Activated T-cell treated with anti-CD3 and anti-CD28 coated beads, Interleukin-2, amount 50 U/mL, for 1 hour (primary cell): ENCODE measurements at regions not wholly inside any gene's neighbourhood (a gene's known extent, or its start where the extent isn't known, plus 50 kb on each side); places are given as distances from the start of the nearest gene placed in this dataset.

Experiments used
- DNase-seq: peaks from one replicate; pipeline ENCODE4 v3.0.0-alpha.2; 2020

GRCh38 chr12:107894589-107894988 lies 120.1 kb downstream of the ASCL4 start:
- DNase-seq = no peak

DNA sequence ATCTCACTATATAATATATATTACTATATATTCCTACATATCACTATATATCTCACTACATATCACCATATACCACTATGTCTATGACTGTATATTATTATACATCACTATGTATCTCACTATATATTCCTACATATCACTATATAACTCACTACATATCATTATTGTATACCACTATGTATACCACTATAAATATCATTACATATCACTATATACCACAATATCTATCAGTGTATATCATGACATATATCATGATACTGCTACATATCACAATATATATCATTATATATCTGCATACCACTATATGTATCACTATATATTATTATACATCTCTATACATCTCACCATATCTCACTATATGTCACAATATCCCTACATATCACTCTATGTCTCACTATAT lies 121.5 kb downstream of the ASCL4 start:
- no peak for DNase-seq

DNA sequence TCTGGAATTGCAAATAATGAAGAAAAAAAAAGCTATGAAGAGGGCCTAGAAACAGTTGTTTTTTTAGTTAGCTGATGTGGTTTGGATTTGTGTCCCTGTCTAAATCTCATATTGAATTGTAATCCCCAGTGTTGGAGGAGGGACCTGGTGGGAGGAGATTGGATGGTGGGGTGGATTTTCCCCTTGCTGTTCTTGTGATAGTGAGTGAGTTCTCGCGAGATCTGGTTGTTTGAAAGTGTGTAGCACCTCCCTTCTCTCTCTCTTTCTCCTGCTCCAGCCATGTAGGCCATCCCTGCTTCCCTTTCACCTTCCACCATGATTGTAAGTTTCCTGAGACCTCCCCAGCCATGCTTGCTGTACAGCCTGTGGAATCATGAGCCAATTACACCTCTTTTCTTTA lies 126.1 kb downstream of the ASCL4 start:
- no peak for DNase-seq

DNA sequence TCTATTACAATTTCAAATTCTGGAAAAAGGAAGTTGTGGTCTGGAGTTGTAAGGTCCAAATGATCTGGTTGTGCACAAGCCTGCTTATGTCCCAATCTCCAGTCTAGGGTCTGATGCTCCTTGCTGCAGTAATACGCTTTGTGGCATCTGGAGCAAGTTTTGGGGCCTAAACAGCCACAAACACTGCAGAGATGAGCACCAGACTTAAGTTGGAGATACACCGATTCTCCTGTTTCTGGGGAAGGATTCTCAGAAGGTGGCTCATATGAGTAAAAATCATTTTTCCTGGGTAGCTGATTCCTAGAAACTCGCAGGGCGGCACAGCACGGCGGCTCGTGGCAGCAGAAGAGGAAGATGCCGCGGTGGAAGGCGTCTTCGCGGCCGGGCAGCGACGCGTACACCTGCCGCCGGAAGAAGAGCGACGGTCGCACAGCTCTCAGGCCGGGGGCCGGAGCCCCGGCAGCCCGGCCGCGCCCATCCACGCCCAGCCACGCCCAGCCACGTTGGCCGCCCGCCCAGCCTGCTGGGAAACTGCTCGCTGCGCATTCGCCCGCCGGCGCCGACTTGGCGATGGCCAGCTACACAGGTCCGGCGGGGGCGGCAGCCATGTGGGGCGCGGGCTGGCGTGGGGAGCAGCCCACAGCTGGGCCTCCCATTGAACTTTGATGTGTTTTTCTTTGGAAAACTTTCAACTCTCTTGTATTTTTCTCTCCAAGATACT lies 129.0 kb downstream of the ASCL4 start:
- DNase-seq = no peak

- no peak for DNase-seq
These were observed 132.2 kb downstream of the ASCL4 start for GRCh38 chr12:107906707-107907106.

DNA sequence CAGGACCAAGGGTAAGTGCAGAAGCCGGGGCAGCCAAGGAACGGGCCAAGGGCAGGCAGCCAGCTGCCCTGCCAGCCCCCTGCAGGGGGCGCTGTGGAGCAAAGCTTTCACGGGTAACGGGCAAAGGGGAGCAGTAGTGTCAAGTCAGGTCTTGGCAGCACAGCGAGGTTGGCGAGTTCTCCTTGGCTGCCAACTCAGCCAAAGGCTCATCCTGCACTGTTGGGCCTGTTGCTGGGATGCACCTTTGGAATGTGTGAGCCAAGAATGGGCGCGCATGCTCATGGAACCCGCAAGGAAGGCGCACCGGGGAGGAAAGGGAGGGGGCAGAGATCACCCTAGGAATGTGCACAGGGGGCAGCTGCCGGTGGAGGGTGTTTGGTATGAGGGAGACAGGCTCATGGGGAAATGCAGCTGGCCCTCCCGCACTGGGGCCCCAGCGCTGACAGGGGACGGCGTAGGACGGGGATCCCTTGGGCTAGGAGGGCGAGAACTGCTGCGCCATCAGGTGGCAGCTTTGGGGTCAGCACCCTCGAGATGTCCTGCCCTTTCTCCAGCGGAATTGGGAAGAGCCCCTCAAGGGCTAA lies 138.0 kb downstream of the ASCL4 start:
- DNase-seq = peak; percentile 57

- DNase-seq = no peak
These were observed 140.0 kb downstream of the ASCL4 start for GRCh38 chr12:107914460-107914977.

DNA sequence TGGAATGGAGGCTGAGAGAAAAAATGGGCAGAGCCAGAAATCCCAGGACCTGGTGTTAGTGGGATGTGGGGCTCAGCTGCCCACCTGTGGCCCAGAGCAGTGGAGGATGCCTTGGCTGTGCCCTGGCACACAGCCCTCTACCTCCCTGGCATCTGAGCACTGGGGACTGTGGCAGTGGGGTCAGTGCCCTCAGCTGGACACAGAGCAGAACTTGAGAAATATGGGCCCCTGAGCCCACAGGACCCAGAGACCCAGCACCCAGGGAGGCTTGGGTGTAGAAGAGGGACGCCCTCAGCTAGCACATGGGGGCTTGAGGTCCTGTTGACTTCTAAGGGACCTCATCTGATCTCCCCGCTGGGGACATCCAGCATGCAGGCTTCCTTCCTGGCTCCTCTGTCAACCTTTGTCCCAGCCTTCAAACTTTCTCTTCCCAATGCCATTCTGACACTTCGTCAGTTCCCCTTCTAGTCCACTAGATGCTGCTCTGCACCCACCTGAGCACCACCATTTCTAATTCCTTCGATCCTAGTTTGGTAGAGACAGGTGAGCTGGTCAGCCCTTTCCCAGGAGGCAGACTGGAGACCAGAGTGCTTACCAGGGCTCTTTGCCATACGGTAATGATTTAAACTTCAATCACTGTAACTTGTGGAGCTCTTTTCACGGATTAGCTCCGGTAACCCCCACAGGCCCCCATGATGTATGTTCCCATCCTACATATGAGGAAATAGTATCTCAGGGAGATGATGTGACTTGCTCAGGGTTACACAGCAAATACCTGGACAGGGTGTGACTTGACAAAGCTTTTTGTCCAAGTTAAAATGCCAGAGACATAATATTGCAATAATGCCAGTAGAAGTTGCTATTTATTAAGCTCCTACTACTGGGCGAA lies 143.7 kb downstream of the ASCL4 start:
- DNase-seq = no peak

- no peak for DNase-seq
These were observed 146.6 kb downstream of the ASCL4 start for GRCh38 chr12:107921062-107921461.

- DNase-seq = no peak
These were observed 150.6 kb downstream of the ASCL4 start for GRCh38 chr12:107925125-107925524.

DNA sequence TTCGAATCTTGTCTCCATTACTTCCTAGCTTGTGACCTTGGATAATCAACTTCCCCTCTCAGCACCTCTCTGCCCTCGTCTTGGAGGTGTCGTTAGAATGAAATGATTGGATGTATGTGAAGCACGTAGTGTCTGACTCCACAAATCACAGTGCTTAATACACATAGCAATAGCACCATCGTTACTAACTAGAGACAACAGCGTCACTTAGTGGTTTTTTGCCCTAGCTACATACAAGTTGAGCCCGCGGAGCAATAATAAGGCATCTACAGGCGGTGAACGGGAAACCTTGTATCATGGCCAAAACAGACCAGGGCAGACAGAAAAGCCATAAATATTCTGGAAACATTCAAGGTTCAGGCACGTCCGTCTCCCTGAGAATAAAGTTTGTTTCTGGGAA lies 154.9 kb downstream of the ASCL4 start:
- DNase-seq = no peak

DNA sequence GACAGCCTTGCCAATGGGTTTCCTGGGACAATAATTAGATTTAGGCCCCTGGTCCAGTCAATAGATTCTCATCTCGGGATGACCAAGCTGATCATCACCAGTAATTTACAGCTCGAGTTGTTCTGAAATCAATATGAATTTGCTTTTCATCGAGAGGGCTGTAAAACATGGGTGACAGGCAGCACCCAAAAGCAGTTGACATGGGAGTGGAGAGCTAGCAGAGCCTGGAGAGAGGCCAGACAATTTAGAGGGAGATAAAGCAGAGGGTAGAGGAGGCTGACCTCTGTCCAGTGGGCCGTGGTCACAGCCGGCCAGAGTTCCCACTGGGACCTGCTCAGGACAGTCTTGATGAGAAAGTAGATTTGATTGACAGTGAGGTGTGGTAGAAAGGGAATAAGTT lies 157.3 kb downstream of the ASCL4 start:
- DNase-seq = no peak

DNA sequence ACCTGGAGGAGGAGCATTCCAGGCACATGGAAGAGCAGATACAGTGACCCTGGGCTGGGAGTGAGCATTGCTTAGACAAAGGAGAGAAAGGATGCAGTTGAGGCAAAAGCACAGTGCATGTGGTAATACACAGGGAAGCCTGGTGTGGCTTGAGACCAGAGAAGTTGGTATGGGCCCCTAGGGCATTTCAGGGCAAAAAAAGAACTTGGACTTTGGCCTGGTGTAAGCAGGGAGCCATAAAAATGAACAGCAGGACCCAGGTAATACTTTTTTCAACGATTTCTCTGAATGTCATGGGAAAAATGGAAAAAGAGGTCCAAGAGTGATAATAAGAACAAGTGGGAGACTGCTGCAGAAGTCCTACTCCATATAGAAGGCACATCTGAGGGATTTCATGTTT lies 163.9 kb downstream of the ASCL4 start:
- DNase-seq = no peak

- no peak for DNase-seq
These were observed 174.0 kb downstream of the ASCL4 start for GRCh38 chr12:107948391-107948945.

DNA sequence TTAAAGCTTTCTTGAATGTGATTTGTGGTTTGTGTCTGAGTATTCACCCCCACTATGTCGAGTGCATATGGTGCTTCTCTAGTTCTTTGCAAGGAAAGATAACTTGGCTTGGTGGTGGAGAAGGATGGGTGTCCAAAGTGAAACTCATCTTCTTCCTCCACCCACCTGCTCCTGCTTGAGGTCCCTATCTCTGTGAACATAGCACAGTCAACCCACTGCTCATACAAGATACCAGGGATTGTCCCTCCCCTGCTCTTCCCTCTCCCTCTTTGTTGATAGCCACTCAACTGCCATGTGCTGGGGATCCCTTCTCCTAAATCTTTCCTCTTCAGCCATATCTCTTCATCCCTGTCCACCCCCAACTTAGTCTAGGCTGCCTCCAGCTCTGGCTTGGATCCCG lies 176.5 kb downstream of the ASCL4 start:
- DNase-seq = no peak

- no peak for DNase-seq
These were observed 173.0 kb upstream of the WSCD2 start for GRCh38 chr12:107955966-107956643.

DNA sequence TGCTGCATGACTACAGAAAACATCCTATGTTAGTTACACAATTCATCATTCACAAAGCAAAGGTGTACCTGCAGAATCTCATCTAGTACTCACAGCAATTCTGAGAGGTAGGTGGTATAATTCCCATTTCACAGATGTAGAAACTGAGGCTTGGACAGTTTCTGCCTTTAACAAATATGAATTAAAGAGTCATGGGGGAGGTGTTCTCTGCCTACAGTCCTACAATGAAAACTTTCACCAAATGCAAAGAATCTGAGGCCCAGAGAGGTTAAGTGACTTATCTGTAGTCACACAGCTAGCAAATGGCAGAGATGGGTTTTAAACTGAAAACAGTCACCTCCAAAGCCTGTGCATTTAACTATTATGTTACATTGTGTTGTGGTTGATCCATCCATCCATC lies 171.6 kb upstream of the WSCD2 start:
- no peak for DNase-seq

- DNase-seq = no peak
These were observed 165.5 kb upstream of the WSCD2 start for GRCh38 chr12:107963635-107964034.

- no peak for DNase-seq
These were observed 161.9 kb upstream of the WSCD2 start for GRCh38 chr12:107967170-107967569.

- DNase-seq = no peak
These were observed 155.1 kb upstream of the WSCD2 start for GRCh38 chr12:107973950-107974349.

DNA sequence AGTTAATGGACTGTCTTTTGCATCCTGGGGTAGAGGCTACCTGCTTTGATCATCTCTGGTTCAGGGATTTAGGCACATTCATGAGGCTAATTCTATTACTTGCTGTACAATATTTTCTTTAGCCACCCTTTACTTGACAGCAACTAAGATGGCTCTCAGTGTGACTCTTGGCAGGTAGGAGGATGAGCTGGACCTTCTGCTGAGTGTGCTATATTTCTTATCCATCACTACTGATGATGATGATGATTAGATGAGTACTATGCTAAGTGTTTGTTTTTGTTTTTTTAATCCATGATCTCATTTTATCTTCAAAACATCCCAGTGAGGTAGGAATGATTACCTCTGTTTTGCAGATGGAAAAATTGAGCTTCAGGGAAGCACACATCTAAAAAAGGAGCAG lies 152.8 kb upstream of the WSCD2 start:
- no peak for DNase-seq

DNA sequence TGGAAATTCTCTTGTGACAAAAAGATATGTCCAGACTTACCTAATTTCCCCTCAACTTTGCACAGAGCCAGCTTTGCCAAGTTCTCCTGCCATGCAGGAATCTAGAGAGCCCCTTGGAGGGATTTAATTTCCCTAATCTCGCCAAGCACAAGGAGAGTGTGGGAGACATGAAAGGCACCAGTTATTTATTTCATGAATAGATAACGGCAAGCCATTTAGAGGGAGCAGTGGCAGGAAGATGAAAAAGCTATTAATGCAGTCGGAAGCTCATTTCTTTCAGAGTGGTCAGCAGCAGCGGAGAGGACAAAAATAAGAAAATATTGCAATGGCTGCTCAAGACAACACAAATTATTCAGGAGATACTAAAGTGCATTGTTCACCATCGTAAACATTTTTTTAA lies 150.9 kb upstream of the WSCD2 start:
- DNase-seq = no peak

GRCh38 chr12:107978641-107979040 lies 150.4 kb upstream of the WSCD2 start:
- no peak for DNase-seq
